ENCODE measurements at regions not wholly inside any gene's neighbourhood (a gene's known extent, or its start where the extent isn't known, plus 50 kb on each side); places are given as distances from the start of the nearest gene placed in this dataset.
A peak's percentile ranks its signal among the peaks of the same experiment; 100 is the strongest.

DNA sequence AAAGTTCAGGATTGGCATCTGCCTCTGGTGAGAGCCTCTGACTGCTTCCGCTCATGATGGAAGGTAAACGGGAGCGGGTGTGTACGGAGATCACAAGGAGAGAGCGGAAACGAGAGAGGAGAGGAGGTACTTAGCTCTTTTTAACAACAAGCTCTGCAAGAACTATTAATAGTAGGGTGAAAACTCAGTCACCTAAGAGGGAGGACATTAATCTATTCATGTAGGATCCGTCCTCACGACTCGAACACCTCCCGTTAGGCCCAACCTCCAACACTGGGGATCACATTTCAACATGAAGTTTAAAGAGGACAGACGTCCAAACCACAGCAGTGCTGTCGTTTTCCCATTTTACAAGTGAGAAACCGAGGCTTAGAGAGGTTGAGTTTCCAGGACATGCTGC lies 173.7 kb downstream of the SLC28A3 start:
- no peak for DNase-seq (ENCODE audit: low read depth)
- no peak overlapping the region for H3K4me3 ChIP-seq (ENCODE audit: low read depth, low read length)

DNA sequence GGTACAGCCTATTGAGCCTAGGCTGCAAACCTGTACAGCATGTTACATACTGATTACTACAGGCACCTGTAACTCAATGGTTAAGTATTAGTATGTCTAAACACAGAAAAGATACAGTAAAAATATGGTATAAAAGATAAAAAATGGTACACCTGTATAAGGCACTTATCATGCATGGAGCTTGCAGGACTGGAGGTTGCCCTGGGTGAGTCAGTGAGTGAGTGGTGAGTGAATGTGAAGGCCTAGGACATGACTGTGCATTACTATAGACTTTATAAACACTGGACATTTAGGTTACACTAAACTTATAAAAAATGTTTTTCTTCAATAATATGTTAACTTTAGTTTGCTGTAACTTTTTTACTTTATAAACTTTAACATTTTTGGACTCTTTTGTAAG lies 171.3 kb downstream of the SLC28A3 start:
- DNase-seq (ENCODE audit: low read depth), result no peak
- no peak overlapping the region for H3K4me3 ChIP-seq (ENCODE audit: low read depth, low read length)

GRCh38 chr9:84170521-84171141 lies 169.9 kb downstream of the SLC28A3 start:
- H3K4me3 ChIP-seq (ENCODE audit: low read depth, low read length), result no peak overlapping the region
- peak; percentile 97 for DNase-seq (ENCODE audit: low read depth)

DNA sequence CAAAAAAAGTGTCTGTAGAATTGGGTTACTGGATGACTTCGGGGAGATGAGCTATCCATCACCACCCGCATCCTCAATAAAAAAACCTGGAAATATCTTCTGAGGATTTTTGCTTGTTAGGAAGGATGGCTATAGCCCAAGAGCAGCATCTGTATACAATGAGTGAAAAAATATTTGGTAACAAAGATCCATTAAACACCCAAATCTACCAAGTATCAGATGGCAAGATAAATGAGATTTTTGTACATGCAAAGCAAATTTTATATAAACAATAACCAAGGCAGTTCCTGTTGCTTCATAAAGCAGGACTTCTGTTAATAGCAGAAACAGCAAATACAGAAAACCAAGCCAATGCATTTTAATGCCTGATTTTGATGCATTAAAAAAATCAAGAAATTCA lies 166.6 kb downstream of the SLC28A3 start:
- DNase-seq (ENCODE audit: low read depth), result no peak
- no peak overlapping the region for H3K4me3 ChIP-seq (ENCODE audit: low read depth, low read length)

GRCh38 chr9:84174486-84174885 lies 166.1 kb downstream of the SLC28A3 start:
- no peak for DNase-seq (ENCODE audit: low read depth)
- H3K4me3 ChIP-seq (ENCODE audit: low read depth, low read length), result no peak overlapping the region

GRCh38 chr9:84177407-84177806 lies 163.2 kb downstream of the SLC28A3 start:
- no peak overlapping the region for H3K4me3 ChIP-seq (ENCODE audit: low read depth, low read length)
- DNase-seq (ENCODE audit: low read depth), result no peak

DNA sequence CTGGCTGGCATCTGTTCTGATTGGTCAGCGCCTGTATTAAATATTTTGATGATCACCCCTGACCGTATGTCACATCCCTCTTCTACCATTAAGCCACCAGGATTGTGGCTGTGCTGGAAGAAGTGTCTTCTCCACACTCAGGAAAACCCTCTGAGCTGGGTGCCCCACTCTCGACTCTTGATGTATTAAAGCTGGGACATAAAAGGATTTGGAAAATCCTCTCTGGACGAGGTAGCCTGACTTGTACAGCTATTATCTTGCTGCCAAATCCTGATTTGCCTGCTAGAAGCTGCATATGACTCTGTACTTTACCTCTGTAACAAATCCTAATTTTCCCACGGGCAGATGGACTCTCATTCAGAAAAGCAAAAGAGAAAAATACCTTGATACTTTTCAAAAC lies 161.0 kb downstream of the SLC28A3 start:
- no peak for DNase-seq (ENCODE audit: low read depth)

GRCh38 chr9:84187090-84187489 lies 153.5 kb downstream of the SLC28A3 start:
- no peak overlapping the region for H3K4me3 ChIP-seq (ENCODE audit: low read depth, low read length)
- no peak for DNase-seq (ENCODE audit: low read depth)

More for the DNA sequence above, 161.0 kb downstream of the SLC28A3 start:
- H3K4me3 ChIP-seq (ENCODE audit: low read depth, low read length), result no peak overlapping the region

DNA sequence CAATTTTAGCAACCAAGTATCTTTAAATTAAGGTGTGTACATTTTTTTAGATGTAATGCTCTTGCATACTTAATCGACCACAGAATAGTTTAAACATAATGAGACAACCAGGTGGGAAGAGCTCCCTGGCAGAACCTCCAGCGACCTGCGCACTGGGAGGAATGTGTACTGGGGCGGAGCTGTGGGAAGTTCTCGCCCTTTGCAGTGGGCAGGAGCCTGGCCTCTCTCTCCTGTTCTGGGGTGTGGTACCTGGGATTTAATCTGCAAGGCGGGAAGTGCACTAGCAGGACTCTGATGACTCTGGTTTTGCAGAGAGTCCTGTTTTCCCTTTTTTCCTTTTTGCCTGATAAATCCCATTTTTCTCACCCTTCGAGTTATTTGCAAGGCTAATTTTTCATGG lies 150.7 kb downstream of the SLC28A3 start:
- no peak for DNase-seq (ENCODE audit: low read depth)
- no peak overlapping the region for H3K4me3 ChIP-seq (ENCODE audit: low read depth, low read length)

DNA sequence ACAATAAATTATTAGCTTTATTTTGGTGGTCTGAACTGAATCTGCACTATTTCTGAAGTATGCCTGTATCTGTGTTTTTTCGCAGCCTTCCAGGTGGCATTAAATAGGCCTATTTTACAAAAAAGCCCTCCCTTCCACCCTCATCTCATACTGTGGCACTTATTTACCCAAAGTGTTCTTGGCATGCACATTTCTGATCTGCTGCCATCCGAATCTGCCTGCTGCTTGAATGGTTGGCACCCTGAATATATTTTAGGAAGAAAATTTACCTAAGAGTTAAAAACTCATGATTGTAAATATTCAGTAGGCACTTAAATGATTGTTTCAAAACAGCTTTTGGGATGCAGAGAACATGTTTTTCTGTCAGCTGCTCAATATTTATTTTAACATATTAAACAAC lies 150.1 kb downstream of the SLC28A3 start:
- no peak overlapping the region for H3K4me3 ChIP-seq (ENCODE audit: low read depth, low read length)
- no peak for DNase-seq (ENCODE audit: low read depth)

DNA sequence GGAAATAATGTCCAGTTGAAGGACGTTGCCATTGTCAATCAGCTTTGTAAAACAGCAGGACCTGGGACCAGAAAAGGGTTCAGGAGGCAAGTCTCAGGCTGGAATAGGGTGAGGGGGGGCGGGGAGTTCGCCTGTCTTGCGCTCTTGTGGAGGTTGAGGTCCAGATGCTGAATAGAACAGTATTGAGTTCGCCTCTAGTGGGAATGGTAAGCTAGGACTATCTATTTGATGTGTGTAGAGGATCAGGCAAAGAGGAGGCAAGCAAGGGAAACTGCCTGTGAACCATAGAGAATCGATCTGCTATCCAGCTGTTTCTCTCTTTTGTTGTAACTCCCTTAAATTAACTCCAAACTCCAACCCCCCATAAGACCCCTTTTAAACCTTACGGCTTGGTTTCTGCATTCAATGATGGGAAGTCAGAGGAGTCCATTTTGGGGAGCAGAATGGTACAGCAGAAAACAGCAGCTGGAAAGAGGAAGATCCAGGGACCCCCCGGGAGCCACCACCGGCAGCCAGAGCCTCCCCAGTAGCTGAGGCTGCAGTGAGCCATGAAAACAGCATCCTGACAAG lies 133.7 kb downstream of the SLC28A3 start:
- no peak overlapping the region for H3K4me3 ChIP-seq (ENCODE audit: low read depth, low read length)
- DNase-seq (ENCODE audit: low read depth), result no peak

DNA sequence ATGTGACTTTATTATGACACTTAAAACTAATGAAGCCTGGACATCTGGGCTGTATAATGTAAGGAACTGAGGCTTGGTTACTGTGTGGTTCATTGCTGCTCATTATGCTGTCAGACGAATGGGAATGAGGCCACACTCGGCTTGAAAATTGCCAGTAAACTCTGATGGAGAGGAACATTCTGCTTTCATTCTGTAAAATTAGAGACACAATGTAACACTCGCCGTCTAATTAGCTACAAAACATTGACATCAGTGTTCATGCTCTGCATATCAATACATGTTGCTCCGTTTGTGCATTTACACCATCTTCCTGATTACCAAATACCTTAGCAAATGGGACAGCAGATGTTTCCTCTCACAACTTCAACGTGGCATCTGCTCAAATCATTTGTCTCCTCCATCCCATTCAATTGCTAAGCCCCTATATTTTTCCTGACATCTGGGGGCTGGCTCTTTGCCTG lies 133.0 kb downstream of the SLC28A3 start:
- DNase-seq (ENCODE audit: low read depth), result no peak
- no peak overlapping the region for H3K4me3 ChIP-seq (ENCODE audit: low read depth, low read length)

GRCh38 chr9:84212246-84212645 lies 128.3 kb downstream of the SLC28A3 start:
- no peak overlapping the region for H3K4me3 ChIP-seq (ENCODE audit: low read depth, low read length)
- no peak for DNase-seq (ENCODE audit: low read depth)

DNA sequence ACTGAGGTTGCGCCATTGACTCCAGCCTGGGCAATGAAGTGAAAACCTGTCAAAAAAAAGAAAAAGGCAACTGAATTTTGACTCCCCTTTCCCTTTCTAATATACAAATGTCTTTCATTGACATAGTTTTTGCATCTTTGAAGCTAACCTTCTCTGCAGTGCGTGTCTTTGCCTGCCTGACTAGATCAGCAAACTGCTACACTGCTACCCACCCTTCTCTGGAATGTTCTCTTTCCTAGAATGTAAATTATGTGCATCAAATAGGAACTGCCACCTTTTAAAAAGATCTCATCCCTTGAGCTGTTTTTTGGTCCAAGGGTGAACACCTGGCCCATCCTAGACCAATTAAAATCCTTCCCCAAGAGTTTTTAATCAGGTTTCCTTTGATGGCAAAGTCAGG lies 127.6 kb downstream of the SLC28A3 start:
- H3K4me3 ChIP-seq (ENCODE audit: low read depth, low read length), result no peak overlapping the region
- no peak for DNase-seq (ENCODE audit: low read depth)

GRCh38 chr9:84216151-84216550 lies 124.4 kb downstream of the SLC28A3 start:
- H3K4me3 ChIP-seq (ENCODE audit: low read depth, low read length), result no peak overlapping the region
- DNase-seq (ENCODE audit: low read depth), result no peak

GRCh38 chr9:84218322-84218721 lies 122.2 kb downstream of the SLC28A3 start:
- no peak for DNase-seq (ENCODE audit: low read depth)
- no peak overlapping the region for H3K4me3 ChIP-seq (ENCODE audit: low read depth, low read length)

- no peak overlapping the region for H3K4me3 ChIP-seq (ENCODE audit: low read depth, low read length)
- no peak for DNase-seq (ENCODE audit: low read depth)
Measured at GRCh38 chr9:84224246-84224645, 116.3 kb downstream of the SLC28A3 start.

Data from skeletal muscle cell (primary cell).